ENCODE measurements at regions not wholly inside any gene's neighbourhood (a gene's known extent, or its start where the extent isn't known, plus 50 kb on each side); places are given as distances from the start of the nearest gene placed in this dataset.

DNA sequence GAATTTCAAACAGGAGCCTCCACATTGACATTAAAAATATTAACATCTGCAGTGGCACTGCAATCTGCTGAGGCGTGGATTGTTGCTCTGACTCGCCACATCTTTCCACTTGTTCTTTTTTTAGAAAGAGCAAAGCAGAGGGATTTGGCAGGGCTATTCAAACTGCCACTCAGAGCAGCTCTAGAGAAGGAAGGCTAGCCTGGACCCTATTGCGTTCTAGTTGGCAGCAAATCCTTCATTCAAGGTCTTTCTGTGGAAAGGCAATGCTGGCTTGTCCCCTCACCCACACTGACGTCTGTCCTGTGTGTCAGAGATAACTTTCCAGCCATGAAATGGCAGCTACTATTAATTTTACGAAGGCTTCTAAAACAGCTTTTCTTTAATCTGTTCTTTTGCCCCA, 483.2 kb upstream of the SGO1 start:
- ATAC-seq, result peak; percentile 56
- TF ChIP-seq ESRRG (CRISPR knock-in tag; IDR thresholded peaks at IDR 0.05) (no peak), PPARA (CRISPR knock-in tag; IDR thresholded peaks at IDR 0.05; ENCODE audit: borderline replicate concordance) (no peak), ARNTL (CRISPR knock-in tag; IDR thresholded peaks at IDR 0.05; ENCODE audit: borderline replicate concordance, low read depth) (no peak), RARB (CRISPR knock-in tag; IDR thresholded peaks at IDR 0.05) (no peak), ZFP3 (CRISPR knock-in tag; IDR thresholded peaks at IDR 0.05) (no peak), BACH2 (CRISPR knock-in tag; IDR thresholded peaks at IDR 0.05; ENCODE audit: borderline replicate concordance) (no peak), TCF4 (CRISPR knock-in tag; IDR thresholded peaks at IDR 0.05; ENCODE audit: borderline replicate concordance) (no peak), CSDC2 (CRISPR knock-in tag; IDR thresholded peaks at IDR 0.05) (no peak)
- TF ChIP-seq, protein P1, sequence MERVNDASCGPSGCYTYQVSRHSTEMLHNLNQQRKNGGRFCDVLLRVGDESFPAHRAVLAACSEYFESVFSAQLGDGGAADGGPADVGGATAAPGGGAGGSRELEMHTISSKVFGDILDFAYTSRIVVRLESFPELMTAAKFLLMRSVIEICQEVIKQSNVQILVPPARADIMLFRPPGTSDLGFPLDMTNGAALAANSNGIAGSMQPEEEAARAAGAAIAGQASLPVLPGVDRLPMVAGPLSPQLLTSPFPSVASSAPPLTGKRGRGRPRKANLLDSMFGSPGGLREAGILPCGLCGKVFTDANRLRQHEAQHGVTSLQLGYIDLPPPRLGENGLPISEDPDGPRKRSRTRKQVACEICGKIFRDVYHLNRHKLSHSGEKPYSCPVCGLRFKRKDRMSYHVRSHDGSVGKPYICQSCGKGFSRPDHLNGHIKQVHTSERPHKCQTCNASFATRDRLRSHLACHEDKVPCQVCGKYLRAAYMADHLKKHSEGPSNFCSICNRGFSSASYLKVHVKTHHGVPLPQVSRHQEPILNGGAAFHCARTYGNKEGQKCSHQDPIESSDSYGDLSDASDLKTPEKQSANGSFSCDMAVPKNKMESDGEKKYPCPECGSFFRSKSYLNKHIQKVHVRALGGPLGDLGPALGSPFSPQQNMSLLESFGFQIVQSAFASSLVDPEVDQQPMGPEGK (CRISPR knock-in tag; IDR thresholded peaks at IDR 0.05; ENCODE audit: borderline replicate concordance), result no peak
- TF ChIP-seq, protein P2, sequence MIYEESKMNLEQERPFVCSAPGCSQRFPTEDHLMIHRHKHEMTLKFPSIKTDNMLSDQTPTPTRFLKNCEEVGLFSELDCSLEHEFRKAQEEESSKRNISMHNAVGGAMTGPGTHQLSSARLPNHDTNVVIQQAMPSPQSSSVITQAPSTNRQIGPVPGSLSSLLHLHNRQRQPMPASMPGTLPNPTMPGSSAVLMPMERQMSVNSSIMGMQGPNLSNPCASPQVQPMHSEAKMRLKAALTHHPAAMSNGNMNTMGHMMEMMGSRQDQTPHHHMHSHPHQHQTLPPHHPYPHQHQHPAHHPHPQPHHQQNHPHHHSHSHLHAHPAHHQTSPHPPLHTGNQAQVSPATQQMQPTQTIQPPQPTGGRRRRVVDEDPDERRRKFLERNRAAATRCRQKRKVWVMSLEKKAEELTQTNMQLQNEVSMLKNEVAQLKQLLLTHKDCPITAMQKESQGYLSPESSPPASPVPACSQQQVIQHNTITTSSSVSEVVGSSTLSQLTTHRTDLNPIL (CRISPR knock-in tag; IDR thresholded peaks at IDR 0.05; ENCODE audit: low read depth), result no peak
- TF ChIP-seq, protein P3, sequence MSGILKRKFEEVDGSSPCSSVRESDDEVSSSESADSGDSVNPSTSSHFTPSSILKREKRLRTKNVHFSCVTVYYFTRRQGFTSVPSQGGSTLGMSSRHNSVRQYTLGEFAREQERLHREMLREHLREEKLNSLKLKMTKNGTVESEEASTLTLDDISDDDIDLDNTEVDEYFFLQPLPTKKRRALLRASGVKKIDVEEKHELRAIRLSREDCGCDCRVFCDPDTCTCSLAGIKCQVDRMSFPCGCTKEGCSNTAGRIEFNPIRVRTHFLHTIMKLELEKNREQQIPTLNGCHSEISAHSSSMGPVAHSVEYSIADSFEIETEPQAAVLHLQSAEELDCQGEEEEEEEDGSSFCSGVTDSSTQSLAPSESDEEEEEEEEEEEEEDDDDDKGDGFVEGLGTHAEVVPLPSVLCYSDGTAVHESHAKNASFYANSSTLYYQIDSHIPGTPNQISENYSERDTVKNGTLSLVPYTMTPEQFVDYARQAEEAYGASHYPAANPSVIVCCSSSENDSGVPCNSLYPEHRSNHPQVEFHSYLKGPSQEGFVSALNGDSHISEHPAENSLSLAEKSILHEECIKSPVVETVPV (CRISPR knock-in tag; IDR thresholded peaks at IDR 0.05), result no peak

DNA sequence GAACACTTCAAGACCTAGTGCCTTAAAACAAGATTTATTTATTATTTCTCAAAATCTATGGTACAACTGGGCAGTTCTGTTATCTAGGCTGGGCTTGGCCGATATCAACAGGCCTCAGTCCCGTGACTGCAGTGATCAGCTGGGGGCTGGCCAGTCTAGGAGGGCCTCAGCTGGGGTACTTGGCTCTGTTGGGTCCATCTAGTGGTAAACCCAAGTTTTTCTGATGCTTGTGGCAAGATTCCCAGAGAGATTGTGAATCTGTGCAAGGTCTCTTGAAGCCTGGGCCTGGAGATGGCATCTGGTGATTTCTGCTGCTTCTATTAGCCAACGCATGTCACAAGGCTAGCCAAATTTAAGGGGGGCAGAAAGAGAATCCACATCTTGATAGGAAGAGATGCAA, 482.4 kb upstream of the SGO1 start:
- ATAC-seq, result peak; percentile 82
- TF ChIP-seq, protein P2 (CRISPR knock-in tag; IDR thresholded peaks at IDR 0.05; ENCODE audit: low read depth), result no peak
- TF ChIP-seq GLIS3 (CRISPR knock-in tag; IDR thresholded peaks at IDR 0.05) (no peak), ZNF8 (CRISPR knock-in tag; IDR thresholded peaks at IDR 0.05) (no peak), ARNTL (CRISPR knock-in tag; IDR thresholded peaks at IDR 0.05; ENCODE audit: borderline replicate concordance, low read depth) (no peak), TCF4 (CRISPR knock-in tag; IDR thresholded peaks at IDR 0.05; ENCODE audit: borderline replicate concordance) (no peak; the same call in 1 of the 2 replicates), ZNF70 (CRISPR knock-in tag; IDR thresholded peaks at IDR 0.05) (no peak), ZC3H10 (CRISPR knock-in tag; IDR thresholded peaks at IDR 0.05) (no peak), ZNF565 (CRISPR knock-in tag; conservative IDR thresholded peaks at IDR 0.05; ENCODE audit: low read depth) (no peak), CSDC2 (CRISPR knock-in tag; IDR thresholded peaks at IDR 0.05) (no peak), ISL1 (CRISPR knock-in tag; IDR thresholded peaks at IDR 0.05) (no peak), SNAI2 (CRISPR knock-in tag; IDR thresholded peaks at IDR 0.05) (no peak), BACH2 (CRISPR knock-in tag; IDR thresholded peaks at IDR 0.05; ENCODE audit: borderline replicate concordance) (no peak), ESRRG (CRISPR knock-in tag; IDR thresholded peaks at IDR 0.05) (no peak), ZFP3 (CRISPR knock-in tag; IDR thresholded peaks at IDR 0.05) (no peak), ZFP30 (CRISPR knock-in tag; IDR thresholded peaks at IDR 0.05) (no peak), TOX (CRISPR knock-in tag; IDR thresholded peaks at IDR 0.05; ENCODE audit: borderline replicate concordance) (no peak)
- TF ChIP-seq, protein P3 (CRISPR knock-in tag; IDR thresholded peaks at IDR 0.05), result no peak
- TF ChIP-seq, protein P4, sequence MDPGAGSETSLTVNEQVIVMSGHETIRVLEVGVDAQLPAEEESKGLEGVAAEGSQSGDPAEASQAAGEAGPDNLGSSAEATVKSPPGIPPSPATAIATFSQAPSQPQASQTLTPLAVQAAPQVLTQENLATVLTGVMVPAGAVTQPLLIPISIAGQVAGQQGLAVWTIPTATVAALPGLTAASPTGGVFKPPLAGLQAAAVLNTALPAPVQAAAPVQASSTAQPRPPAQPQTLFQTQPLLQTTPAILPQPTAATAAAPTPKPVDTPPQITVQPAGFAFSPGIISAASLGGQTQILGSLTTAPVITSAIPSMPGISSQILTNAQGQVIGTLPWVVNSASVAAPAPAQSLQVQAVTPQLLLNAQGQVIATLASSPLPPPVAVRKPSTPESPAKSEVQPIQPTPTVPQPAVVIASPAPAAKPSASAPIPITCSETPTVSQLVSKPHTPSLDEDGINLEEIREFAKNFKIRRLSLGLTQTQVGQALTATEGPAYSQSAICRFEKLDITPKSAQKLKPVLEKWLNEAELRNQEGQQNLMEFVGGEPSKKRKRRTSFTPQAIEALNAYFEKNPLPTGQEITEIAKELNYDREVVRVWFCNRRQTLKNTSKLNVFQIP (CRISPR knock-in tag; IDR thresholded peaks at IDR 0.05; ENCODE audit: borderline replicate concordance, low read depth), result no peak
- TF ChIP-seq, protein P5, sequence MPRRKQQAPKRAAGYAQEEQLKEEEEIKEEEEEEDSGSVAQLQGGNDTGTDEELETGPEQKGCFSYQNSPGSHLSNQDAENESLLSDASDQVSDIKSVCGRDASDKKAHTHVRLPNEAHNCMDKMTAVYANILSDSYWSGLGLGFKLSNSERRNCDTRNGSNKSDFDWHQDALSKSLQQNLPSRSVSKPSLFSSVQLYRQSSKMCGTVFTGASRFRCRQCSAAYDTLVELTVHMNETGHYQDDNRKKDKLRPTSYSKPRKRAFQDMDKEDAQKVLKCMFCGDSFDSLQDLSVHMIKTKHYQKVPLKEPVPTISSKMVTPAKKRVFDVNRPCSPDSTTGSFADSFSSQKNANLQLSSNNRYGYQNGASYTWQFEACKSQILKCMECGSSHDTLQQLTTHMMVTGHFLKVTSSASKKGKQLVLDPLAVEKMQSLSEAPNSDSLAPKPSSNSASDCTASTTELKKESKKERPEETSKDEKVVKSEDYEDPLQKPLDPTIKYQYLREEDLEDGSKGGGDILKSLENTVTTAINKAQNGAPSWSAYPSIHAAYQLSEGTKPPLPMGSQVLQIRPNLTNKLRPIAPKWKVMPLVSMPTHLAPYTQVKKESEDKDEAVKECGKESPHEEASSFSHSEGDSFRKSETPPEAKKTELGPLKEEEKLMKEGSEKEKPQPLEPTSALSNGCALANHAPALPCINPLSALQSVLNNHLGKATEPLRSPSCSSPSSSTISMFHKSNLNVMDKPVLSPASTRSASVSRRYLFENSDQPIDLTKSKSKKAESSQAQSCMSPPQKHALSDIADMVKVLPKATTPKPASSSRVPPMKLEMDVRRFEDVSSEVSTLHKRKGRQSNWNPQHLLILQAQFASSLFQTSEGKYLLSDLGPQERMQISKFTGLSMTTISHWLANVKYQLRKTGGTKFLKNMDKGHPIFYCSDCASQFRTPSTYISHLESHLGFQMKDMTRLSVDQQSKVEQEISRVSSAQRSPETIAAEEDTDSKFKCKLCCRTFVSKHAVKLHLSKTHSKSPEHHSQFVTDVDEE (CRISPR knock-in tag; IDR thresholded peaks at IDR 0.05), result no peak

Data from SK-N-SH treated with all-trans-retinoic acid at 6 μM for 48 hours (cell line).